ENCODE measurements at regions not wholly inside any gene's neighbourhood (a gene's known extent, or its start where the extent isn't known, plus 50 kb on each side); places are given as distances from the start of the nearest gene placed in this dataset.

DNA sequence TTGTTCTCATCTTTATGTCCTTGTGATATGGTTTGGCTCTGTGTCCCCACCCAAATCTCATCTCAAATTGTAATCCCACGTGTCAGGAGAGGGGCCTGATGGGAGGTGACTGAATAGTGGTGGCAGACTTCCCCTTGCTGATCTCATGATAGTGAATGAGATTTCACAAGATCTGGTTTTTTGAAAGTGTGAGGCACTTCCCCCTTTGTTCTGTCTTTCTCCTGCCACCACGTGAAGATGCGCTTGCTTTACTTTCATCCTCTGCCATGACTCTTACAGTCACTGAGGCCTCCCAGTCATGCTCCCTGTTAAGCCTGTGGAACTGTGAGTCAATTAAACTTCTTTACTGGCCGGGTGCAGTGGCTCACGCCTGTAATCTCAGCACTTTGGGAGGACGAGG lies 161.0 kb downstream of the HERPUD2 start (continued):
- TF ChIP-seq, protein P1, sequence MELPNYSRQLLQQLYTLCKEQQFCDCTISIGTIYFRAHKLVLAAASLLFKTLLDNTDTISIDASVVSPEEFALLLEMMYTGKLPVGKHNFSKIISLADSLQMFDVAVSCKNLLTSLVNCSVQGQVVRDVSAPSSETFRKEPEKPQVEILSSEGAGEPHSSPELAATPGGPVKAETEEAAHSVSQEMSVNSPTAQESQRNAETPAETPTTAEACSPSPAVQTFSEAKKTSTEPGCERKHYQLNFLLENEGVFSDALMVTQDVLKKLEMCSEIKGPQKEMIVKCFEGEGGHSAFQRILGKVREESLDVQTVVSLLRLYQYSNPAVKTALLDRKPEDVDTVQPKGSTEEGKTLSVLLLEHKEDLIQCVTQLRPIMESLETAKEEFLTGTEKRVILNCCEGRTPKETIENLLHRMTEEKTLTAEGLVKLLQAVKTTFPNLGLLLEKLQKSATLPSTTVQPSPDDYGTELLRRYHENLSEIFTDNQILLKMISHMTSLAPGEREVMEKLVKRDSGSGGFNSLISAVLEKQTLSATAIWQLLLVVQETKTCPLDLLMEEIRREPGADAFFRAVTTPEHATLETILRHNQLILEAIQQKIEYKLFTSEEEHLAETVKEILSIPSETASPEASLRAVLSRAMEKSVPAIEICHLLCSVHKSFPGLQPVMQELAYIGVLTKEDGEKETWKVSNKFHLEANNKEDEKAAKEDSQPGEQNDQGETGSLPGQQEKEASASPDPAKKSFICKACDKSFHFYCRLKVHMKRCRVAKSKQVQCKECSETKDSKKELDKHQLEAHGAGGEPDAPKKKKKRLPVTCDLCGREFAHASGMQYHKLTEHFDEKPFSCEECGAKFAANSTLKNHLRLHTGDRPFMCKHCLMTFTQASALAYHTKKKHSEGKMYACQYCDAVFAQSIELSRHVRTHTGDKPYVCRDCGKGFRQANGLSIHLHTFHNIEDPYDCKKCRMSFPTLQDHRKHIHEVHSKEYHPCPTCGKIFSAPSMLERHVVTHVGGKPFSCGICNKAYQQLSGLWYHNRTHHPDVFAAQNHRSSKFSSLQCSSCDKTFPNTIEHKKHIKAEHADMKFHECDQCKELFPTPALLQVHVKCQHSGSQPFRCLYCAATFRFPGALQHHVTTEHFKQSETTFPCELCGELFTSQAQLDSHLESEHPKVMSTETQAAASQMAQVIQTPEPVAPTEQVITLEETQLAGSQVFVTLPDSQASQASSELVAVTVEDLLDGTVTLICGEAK (IDR thresholded peaks at IDR 0.05; ENCODE audit: borderline replicate concordance): no peak
- TF ChIP-seq ZBED1 (IDR thresholded peaks at IDR 0.05; ENCODE audit: borderline replicate concordance) (no peak), CBFB (IDR thresholded peaks at IDR 0.05; ENCODE audit: low read depth) (no peak), ZNF274 (IDR thresholded peaks at IDR 0.05; ENCODE audit: insufficient read depth, insufficient read length) (no peak)

DNA sequence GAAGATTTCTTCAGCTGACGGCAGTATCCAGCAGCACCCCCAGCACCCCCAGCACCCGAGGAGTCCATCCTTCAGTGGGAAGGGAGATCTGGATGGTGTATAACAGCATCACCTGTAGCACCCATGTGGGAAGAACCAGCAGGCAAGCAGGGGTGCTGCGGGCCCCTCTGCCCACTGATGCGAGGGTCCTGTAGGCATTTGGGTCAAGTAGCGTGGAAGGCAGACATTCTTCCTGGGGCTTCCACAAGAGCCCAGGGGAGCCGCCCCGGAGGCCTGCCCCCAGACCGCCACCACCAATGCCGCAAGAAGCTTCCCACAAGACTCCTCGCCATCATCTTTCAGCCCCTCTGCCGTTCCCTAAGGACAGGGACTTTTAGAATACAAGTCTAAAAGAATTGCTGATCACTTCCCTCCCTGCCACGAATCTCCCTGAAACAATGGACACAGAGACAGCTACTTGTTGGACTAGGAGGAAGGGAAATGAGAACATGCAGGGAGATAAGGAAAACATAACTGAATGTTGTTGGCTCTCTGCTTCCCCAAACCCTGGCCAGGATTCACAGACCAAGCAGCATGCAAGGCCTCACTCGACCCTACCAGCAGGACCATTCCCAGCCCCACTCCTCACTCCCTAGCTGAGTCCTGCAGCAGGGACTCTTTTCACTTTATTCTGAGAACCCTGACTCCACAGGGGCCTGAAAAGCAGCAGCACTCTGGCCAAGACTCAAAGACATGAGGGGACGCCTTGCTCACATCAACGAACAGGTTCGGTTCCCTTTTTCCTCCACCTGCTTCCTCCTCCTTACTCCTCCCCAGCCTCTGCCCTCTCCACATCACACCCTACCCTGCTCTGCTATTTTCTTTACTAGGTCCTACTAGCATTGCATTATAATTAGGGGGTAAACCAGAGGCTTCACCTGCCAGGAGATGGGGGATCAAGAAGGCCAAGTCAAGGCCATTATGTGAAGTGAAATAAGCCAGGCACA lies 164.5 kb downstream of the HERPUD2 start:
- RAD21 ChIA-PET (ENCODE audit: unreplicated experiment): no interaction called here
- Histone ChIP-seq H3K4me1 (ENCODE audit: control insufficient read depth, insufficient read depth, low read length) (no peaks in the 10 kb centered on the region), H3K4me3 (no peak overlapping the region), H3K36me3 (ENCODE audit: control insufficient read depth in 2 of 2, insufficient read depth in 2 of 2, low read length in 1 of 2) (no peaks in the 10 kb centered on the region), H3K27ac (ENCODE audit: control insufficient read depth, insufficient read depth) (no peak overlapping the region), H3K9me3 (replicated peaks; ENCODE audit: control insufficient read depth, insufficient read depth, low read length) (no peaks in the 10 kb centered on the region), H3K4me2 (ENCODE audit: control insufficient read depth, insufficient read depth) (no peak overlapping the region), H2AFZ (ENCODE audit: control insufficient read depth, low read depth, low read length) (no peak overlapping the region), H3K9ac (ENCODE audit: control insufficient read depth, insufficient read depth, low read length) (no peak overlapping the region), H3K27me3 (replicated peaks in 1 of 2; ENCODE audit: control insufficient read depth in 2 of 2, insufficient read depth in 2 of 2, low read length in 1 of 2) (no peaks in the 10 kb centered on the region; a peak in 1 of 4 replicates), H3K79me2 (ENCODE audit: control insufficient read depth, insufficient read depth, low read length) (no peaks in the 10 kb centered on the region), H4K20me1 (ENCODE audit: control insufficient read depth, insufficient read depth) (no peaks in the 10 kb centered on the region)
- POLR2A ChIA-PET: no interaction called here
- FAIRE-seq (no peak), DNase-seq (ENCODE audit: low read depth, low spot score) (no peak), ATAC-seq (no peak)
- SMC1A ChIA-PET (ENCODE audit: uncharacterized antibody, unreplicated experiment): interaction anchor here (1.4 kb wide), 1 partner anchor 14 kb away, joined by 3 read pairs; no protein-coding TSS in a partner anchor
- intact Hi-C loops (cut with micrococcal nuclease; ENCODE audit: unreplicated experiment): loop anchor here (10.0 kb wide), 1 partner anchor 856 kb away; no protein-coding TSS in a partner anchor
- BruUV-seq (replicated peaks): no TSS peak
- CTCF ChIA-PET: no interaction called here
- 44% methylated on average over 16 of the region's 16 CpGs for WGBS (ENCODE audit: insufficient coverage, insufficient replicate concordance, low lambda C conversion rate, missing lambda C conversion rate)
- in situ Hi-C loops (cut with MboI): no loop called here
- TF ChIP-seq, protein P2, sequence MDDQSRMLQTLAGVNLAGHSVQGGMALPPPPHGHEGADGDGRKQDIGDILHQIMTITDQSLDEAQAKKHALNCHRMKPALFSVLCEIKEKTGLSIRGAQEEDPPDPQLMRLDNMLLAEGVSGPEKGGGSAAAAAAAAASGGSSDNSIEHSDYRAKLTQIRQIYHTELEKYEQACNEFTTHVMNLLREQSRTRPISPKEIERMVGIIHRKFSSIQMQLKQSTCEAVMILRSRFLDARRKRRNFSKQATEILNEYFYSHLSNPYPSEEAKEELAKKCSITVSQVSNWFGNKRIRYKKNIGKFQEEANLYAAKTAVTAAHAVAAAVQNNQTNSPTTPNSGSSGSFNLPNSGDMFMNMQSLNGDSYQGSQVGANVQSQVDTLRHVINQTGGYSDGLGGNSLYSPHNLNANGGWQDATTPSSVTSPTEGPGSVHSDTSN (IDR thresholded peaks at IDR 0.05; ENCODE audit: insufficient replicate concordance, low read depth, low read length): no peak
- TF ChIP-seq ETV6 (conservative IDR thresholded peaks at IDR 0.05 in 1 of 2, IDR thresholded peaks at IDR 0.05 in 1 of 2; ENCODE audit: borderline replicate concordance in 1 of 2, low read depth in 1 of 2): no peak
- no peak for TF ChIP-seq SPI1 (IDR thresholded peaks at IDR 0.05; ENCODE audit: borderline replicate concordance, insufficient read depth, low read depth, low read length)
- no peak for TF ChIP-seq HCFC1 (IDR thresholded peaks at IDR 0.05; ENCODE audit: low read length)
- no peak for TF ChIP-seq TCF3 (IDR thresholded peaks at IDR 0.05; ENCODE audit: borderline replicate concordance, insufficient read depth, low read depth, low read length)
- TF ChIP-seq CHD2 (IDR thresholded peaks at IDR 0.05; ENCODE audit: borderline replicate concordance, low read depth, low read length): no peak
- TF ChIP-seq LARP7 (IDR thresholded peaks at IDR 0.05): no peak
- TF ChIP-seq TCF12 (IDR thresholded peaks at IDR 0.05; ENCODE audit: low read depth, low read length): no peak

All from GM12878 (cell line).